Brain microvascular endothelial cell (primary cell): ENCODE measurements at regions not wholly inside any gene's neighbourhood (a gene's known extent, or its start where the extent isn't known, plus 50 kb on each side); places are given as distances from the start of the nearest gene placed in this dataset.

ENCODE experiments used
- DNase-seq: peaks from one replicate; pipeline ENCODE4 v3.0.0-alpha.2; 2020
- H3K27ac ChIP-seq: fragments of 250-450 bp; sonication (Bioruptor Pico); 2 replicates; pipeline ENCODE4 v1.5.1; 2020; ENCODE audit warnings: mild to moderate bottlenecking, moderate library complexity
- H3K27me3 ChIP-seq: fragments of 250-450 bp; sonication (Bioruptor Pico); replicated peaks from 2 replicates; pipeline ENCODE4 v1.5.1; 2020; ENCODE audit warnings: mild to moderate bottlenecking
- H3K36me3 ChIP-seq: fragments of 250-450 bp; sonication (Bioruptor Pico); replicated peaks from 2 replicates; pipeline ENCODE4 v1.5.1; 2020; ENCODE audit warnings: mild to moderate bottlenecking
- H3K4me3 ChIP-seq: 2 replicates; pipeline ENCODE4 v1.5.1; 2011; ENCODE audit warnings: low read depth, mild to moderate bottlenecking, control low read depth, low read length, moderate library complexity
- in situ Hi-C: cut with HindIII; loops from 2 replicates; pipeline ENCODE4 v1.10.0; 2017; ENCODE audit warnings: low sequenced_read_pairs, low pct_ligation_motif_present
- TF ChIP-seq, protein P1 (sequence below): IDR thresholded peaks from 2 replicates; pipeline ENCODE4 v1.5.1; 2011; ENCODE audit warnings: low read depth, mild to moderate bottlenecking, moderate library complexity, low read length, control low read depth, inconsistent platforms; ENCODE audit errors: missing control alignments

DNA sequence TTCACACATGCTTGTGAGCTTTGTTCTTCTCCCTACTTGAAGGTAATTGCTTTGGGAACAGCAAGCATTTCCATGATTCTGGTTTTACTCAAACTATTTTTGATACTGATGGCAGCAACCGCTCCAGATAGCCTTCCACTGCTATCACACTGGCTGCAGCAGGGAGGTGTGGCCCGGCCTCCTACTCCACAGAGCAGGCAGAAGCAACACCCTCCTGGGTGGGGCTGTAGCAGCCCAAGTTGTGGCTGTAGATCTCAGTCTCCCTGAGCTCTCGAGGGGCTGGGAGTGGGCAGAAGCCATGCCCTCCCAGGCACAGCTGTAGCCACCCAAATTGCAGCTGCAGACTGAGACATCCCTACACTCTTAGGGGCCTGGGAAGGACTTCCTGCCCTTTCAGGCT is 878.8 kb upstream of the GBE1 start:
- TF ChIP-seq, protein P1, sequence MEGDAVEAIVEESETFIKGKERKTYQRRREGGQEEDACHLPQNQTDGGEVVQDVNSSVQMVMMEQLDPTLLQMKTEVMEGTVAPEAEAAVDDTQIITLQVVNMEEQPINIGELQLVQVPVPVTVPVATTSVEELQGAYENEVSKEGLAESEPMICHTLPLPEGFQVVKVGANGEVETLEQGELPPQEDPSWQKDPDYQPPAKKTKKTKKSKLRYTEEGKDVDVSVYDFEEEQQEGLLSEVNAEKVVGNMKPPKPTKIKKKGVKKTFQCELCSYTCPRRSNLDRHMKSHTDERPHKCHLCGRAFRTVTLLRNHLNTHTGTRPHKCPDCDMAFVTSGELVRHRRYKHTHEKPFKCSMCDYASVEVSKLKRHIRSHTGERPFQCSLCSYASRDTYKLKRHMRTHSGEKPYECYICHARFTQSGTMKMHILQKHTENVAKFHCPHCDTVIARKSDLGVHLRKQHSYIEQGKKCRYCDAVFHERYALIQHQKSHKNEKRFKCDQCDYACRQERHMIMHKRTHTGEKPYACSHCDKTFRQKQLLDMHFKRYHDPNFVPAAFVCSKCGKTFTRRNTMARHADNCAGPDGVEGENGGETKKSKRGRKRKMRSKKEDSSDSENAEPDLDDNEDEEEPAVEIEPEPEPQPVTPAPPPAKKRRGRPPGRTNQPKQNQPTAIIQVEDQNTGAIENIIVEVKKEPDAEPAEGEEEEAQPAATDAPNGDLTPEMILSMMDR, result no peak
- H3K36me3 ChIP-seq, result no peaks in the 10 kb centered on the region
- in situ Hi-C loops, result no loop called here

DNA sequence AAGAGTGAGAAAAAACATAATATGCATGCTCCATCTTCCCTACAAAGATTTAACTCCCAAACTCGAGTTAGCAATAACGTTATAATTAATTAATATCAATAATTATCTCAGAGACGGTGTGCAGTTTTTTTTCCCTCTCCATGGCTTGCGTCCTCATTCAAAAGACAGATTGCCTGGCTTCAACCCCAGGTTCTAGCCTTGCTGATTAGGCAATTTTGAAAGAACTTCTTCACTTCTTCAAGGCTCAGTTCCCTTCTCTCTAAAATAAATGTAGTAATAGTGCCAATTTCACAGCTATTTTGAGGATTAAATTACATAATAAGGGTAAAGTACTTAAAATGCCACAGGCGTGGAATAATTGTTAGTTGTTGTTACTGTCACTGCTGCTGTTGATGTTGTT is 876.1 kb upstream of the GBE1 start:
- in situ Hi-C loops, result no loop called here
- H3K27ac ChIP-seq, result no peak overlapping the region
- H3K4me3 ChIP-seq, result no peak overlapping the region
- no peak for DNase-seq
- TF ChIP-seq, protein P1, result no peak
- no peaks in the 10 kb centered on the region for H3K36me3 ChIP-seq
- no peaks in the 10 kb centered on the region for H3K27me3 ChIP-seq

More for the DNA sequence above, 878.8 kb upstream of the GBE1 start:
- Histone ChIP-seq H3K27ac (no peak overlapping the region), H3K4me3 (no peak overlapping the region), H3K27me3 (no peaks in the 10 kb centered on the region)
- DNase-seq, result no peak

DNA sequence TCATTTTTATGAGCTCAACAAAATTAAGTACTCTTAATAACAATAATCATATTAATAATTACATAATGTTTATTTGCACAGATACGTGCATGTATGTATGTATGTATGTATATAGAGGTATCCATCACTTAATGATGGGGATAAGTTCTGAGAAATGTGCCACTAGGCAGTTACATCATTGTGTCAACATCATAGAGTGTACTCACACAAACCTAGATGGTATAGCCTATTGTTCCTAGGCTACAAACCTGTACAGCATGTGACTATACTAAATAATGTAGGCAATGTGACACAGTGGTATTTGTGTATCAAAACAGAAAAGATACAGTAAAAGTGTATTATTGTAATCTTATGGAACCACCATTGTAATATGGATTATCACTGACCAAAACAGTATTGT is 874.7 kb upstream of the GBE1 start:
- no peaks in the 10 kb centered on the region for H3K36me3 ChIP-seq
- H3K4me3 ChIP-seq, result no peak overlapping the region
- TF ChIP-seq, protein P1, result no peak
- no peaks in the 10 kb centered on the region for H3K27me3 ChIP-seq
- in situ Hi-C loops, result no loop called here
- DNase-seq, result no peak
- H3K27ac ChIP-seq, result no peak overlapping the region

GRCh38 chr3:82633319-82633718 is 871.9 kb upstream of the GBE1 start:
- TF ChIP-seq, protein P1, result no peak
- Histone ChIP-seq H3K36me3 (no peaks in the 10 kb centered on the region), H3K27me3 (no peaks in the 10 kb centered on the region), H3K4me3 (no peak overlapping the region), H3K27ac (no peak overlapping the region)
- in situ Hi-C loops, result no loop called here
- DNase-seq, result no peak

DNA sequence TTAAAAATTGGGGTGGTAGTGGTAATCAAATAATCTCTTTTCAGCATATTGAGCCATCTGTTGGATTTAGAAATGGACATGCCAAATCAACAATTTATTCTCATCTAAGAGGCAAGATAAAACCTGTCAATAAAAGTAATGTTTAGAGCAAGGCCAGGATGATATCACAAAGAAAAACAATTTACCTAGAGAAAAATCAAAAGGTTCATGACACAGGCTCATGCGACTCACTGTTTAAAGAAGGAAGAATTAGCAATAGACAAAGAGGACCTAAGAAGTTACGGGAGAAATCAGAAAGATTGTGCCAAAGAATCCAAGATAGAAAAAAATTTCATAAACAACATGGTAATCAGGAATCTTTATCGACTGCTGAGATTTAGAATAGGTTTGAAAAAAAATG is 868.5 kb upstream of the GBE1 start:
- no peak for DNase-seq
- H3K27me3 ChIP-seq, result no peaks in the 10 kb centered on the region
- TF ChIP-seq, protein P1, result no peak
- in situ Hi-C loops, result no loop called here
- H3K4me3 ChIP-seq, result no peak overlapping the region
- H3K36me3 ChIP-seq, result no peaks in the 10 kb centered on the region
- H3K27ac ChIP-seq, result no peak overlapping the region

- TF ChIP-seq, protein P1, result no peak
- H3K27ac ChIP-seq, result no peak overlapping the region
- in situ Hi-C loops, result no loop called here
- no peaks in the 10 kb centered on the region for H3K27me3 ChIP-seq
- no peak for DNase-seq
- H3K36me3 ChIP-seq, result no peaks in the 10 kb centered on the region
- no peak overlapping the region for H3K4me3 ChIP-seq
Observed at GRCh38 chr3:82628385-82629014, 867.1 kb upstream of the GBE1 start.
